ENCODE measurements at regions not wholly inside any gene's neighbourhood (a gene's known extent, or its start where the extent isn't known, plus 50 kb on each side); places are given as distances from the start of the nearest gene placed in this dataset.

- TF ChIP-seq CTCF (IDR thresholded peaks at IDR 0.05; ENCODE audit: low read length) (no peak; the same call in 1 of the 2 replicates), EZH2 (IDR thresholded peaks at IDR 0.05; ENCODE audit: borderline replicate concordance, low read length) (no peak)
These were observed 133.5 kb upstream of the DTNA start for GRCh38 chr18:34576622-34577021.
